HCT116 (cell line): ENCODE measurements at regions not wholly inside any gene's neighbourhood (a gene's known extent, or its start where the extent isn't known, plus 50 kb on each side); places are given as distances from the start of the nearest gene placed in this dataset.

ENCODE experiments used
- ATAC-seq: fragments of 200-7000 bp; cut with Tn5 transposase; 2 replicates; pipeline ENCODE4 v1.9.1; 2020; ENCODE audit warnings: mild to moderate bottlenecking, moderate library complexity
- BruUV-seq: library from RNA; stranded (reverse); fragments of 400-500 nt; replicated peaks from 2 replicates; lab custom pipeline; 2021; lab: Mats Ljungman, UMichigan
- CTCF ChIA-PET: fragments of 300-600 bp; sonication (Branson Sonifier 250); formaldehyde crosslinking; loops from one replicate; lab custom pipeline; 2021; ENCODE audit warnings: antibody characterized with exemption; lab: Charles Lee
- POLR2A ChIA-PET: fragments of 300-600, 350-600 bp; sonication (Branson Sonifier 250); formaldehyde crosslinking; loops from one replicate; lab custom pipeline; 2021; ENCODE audit warnings: antibody characterized with exemption; lab: Charles Lee
- RAD21 ChIA-PET, 2 experiments: fragments of 300-600 bp; sonication (Branson Sonifier 250); formaldehyde crosslinking; loops; one replicate each; lab custom pipeline; 2023; ENCODE audit warnings: low total read pairs in 2 of 2; ENCODE audit not compliant: uncharacterized antibody in 2 of 2, unreplicated experiment in 2 of 2, low non-redundant PET in 1 of 2; lab: Charles Lee
- DNase-seq: peaks from one replicate; pipeline ENCODE4 v3.0.0-alpha.2; 2010; ENCODE audit warnings: low read depth, low spot score
- H2AFZ ChIP-seq: fragments of 200-600 bp; shearing (Covaris generic), sonication (generic); 2 replicates; pipeline ENCODE4 v1.6.1; 2017; ENCODE audit warnings: low read depth, mixed run types, mixed read lengths, antibody characterized with exemption, low read length; ENCODE audit not compliant: poor library complexity, severe bottlenecking
- H3K27ac ChIP-seq: 2 replicates; pipeline ENCODE4 v1.5.1; 2012; ENCODE audit warnings: low read depth, low read length
- H3K27me3 ChIP-seq: fragments of 200-600 bp; sonication (generic); 2 replicates; pipeline ENCODE4 v1.6.1; 2016; ENCODE audit warnings: mixed run types, low read length, mixed read lengths; ENCODE audit not compliant: insufficient read depth
- H3K36me3 ChIP-seq, 2 experiments: fragments of 200-500 bp in 1 of 2; fragments of 200-600 bp in 1 of 2; sonication (Bioruptor generic) in 1 of 2; sonication (generic) in 1 of 2; 2 replicates each; pipeline versions ENCODE4 v1.5.1 to v1.6.1; 2014 to 2016; ENCODE audit warnings: low read length in 2 of 2, inconsistent platforms in 1 of 2, mixed read lengths in 1 of 2, mixed run types in 1 of 2; ENCODE audit not compliant: insufficient read depth in 2 of 2, control insufficient read depth in 1 of 2
- H3K4me1 ChIP-seq, 2 experiments: fragments of 200-600 bp in 1 of 2; sonication (generic) in 1 of 2; 2 replicates each; pipeline versions ENCODE4 v1.5.1 to v1.6.1; 2012 to 2017; ENCODE audit warnings: low read length in 2 of 2, inconsistent platforms in 1 of 2, mild to moderate bottlenecking in 1 of 2, mixed read lengths in 1 of 2, mixed run types in 1 of 2, moderate library complexity in 1 of 2; ENCODE audit not compliant: insufficient read depth in 2 of 2, control insufficient read depth in 1 of 2
- H3K4me2 ChIP-seq: fragments of 200-600 bp; sonication (generic); 2 replicates; pipeline ENCODE4 v1.6.1; 2017; ENCODE audit warnings: mixed run types, low read length, mixed read lengths
- H3K4me3 ChIP-seq, 2 experiments: fragments of 200-600 bp in 1 of 2; sonication (generic) in 1 of 2; replicated peaks in 1 of 2; 2 replicates each; pipeline ENCODE4 v1.5.1; 2011 to 2016; ENCODE audit warnings: low read length in 2 of 2, control low read depth in 1 of 2, low read depth in 1 of 2, mild to moderate bottlenecking in 1 of 2, mixed read lengths in 1 of 2, mixed run types in 1 of 2
- H3K79me2 ChIP-seq: fragments of 200-600 bp; sonication (generic); 2 replicates; pipeline ENCODE4 v1.6.1; 2017; ENCODE audit warnings: mild to moderate bottlenecking, mixed run types, low read length, moderate library complexity, mixed read lengths; ENCODE audit not compliant: insufficient read depth
- H3K9ac ChIP-seq: fragments of 200-600 bp; sonication (generic); 2 replicates; pipeline ENCODE4 v1.6.1; 2016; ENCODE audit warnings: low read length, mixed read lengths
- H3K9me2 ChIP-seq: fragments of 200-600 bp; sonication (generic), shearing (Covaris generic); 2 replicates; pipeline ENCODE4 v1.6.1; 2017; ENCODE audit warnings: mixed run types, mild to moderate bottlenecking, moderate library complexity; ENCODE audit not compliant: insufficient read depth
- H3K9me3 ChIP-seq, 2 experiments: fragments of 200-500 bp in 1 of 2; fragments of 200-600 bp in 1 of 2; sonication (Bioruptor generic) in 1 of 2; sonication (generic) in 1 of 2; 2 replicates each; pipeline ENCODE4 v1.6.1; 2014 to 2017; ENCODE audit warnings: low read length in 2 of 2, mixed read lengths in 2 of 2, inconsistent platforms in 1 of 2, low read depth in 1 of 2, mild to moderate bottlenecking in 1 of 2, mixed run types in 1 of 2, moderate library complexity in 1 of 2; ENCODE audit not compliant: control insufficient read depth in 1 of 2, insufficient read depth in 1 of 2
- H4K20me1 ChIP-seq: fragments of 200-600 bp; sonication (generic), shearing (Covaris generic); 2 replicates; pipeline ENCODE4 v1.6.1; 2017; ENCODE audit warnings: mixed run types, mild to moderate bottlenecking, moderate library complexity; ENCODE audit not compliant: insufficient read depth
- ATF3 ChIP-seq: IDR thresholded peaks from 2 replicates; pipeline ENCODE4 v1.6.1; 2012
- CEBPB ChIP-seq: IDR thresholded peaks from 2 replicates; pipeline ENCODE4 v1.6.1; 2012; ENCODE audit warnings: low read depth
- CTCF ChIP-seq, 3 experiments: fragments of 200-600 bp in 1 of 3; sonication (generic) in 1 of 3; IDR thresholded peaks in 2 of 3; conservative IDR thresholded peaks in 1 of 3; 2 replicates each; pipeline ENCODE4 v1.5.1; 2012 to 2017; ENCODE audit warnings: low read depth in 2 of 3, low read length in 2 of 3, antibody characterized with exemption in 1 of 3, borderline replicate concordance in 1 of 3, control low read depth in 1 of 3, mild to moderate bottlenecking in 1 of 3, mixed read lengths in 1 of 3, mixed run types in 1 of 3, moderate library complexity in 1 of 3; ENCODE audit not compliant: insufficient read depth in 1 of 3
- EGR1 ChIP-seq: IDR thresholded peaks from 2 replicates; pipeline ENCODE4 v1.6.1; 2012; ENCODE audit warnings: low read depth
- ELF1 ChIP-seq: IDR thresholded peaks from 2 replicates; pipeline ENCODE4 v1.6.1; 2012; ENCODE audit warnings: low read depth, borderline replicate concordance
- EZH2 ChIP-seq: fragments of 200-600 bp; sonication (generic); IDR thresholded peaks from 2 replicates; pipeline ENCODE4 v1.6.1; 2017; ENCODE audit warnings: antibody characterized with exemption, mixed run types
- JUND ChIP-seq: IDR thresholded peaks from 2 replicates; pipeline ENCODE4 v1.6.1; 2012
- MAX ChIP-seq: IDR thresholded peaks from 2 replicates; pipeline ENCODE4 v1.6.1; 2012
- POLR2A ChIP-seq: IDR thresholded peaks from 2 replicates; pipeline ENCODE4 v1.7.0; 2011; ENCODE audit warnings: borderline replicate concordance; ENCODE audit not compliant: insufficient read depth, insufficient read length; ENCODE audit errors: extremely low read depth
- POLR2AphosphoS5 ChIP-seq: IDR thresholded peaks from 2 replicates; pipeline ENCODE4 v1.6.1; 2011; ENCODE audit warnings: mild to moderate bottlenecking, low read depth, low read length, moderate library complexity
- RAD21 ChIP-seq: IDR thresholded peaks from 2 replicates; pipeline ENCODE4 v1.6.1; 2012; ENCODE audit warnings: low read depth, mild to moderate bottlenecking
- SP1 ChIP-seq: IDR thresholded peaks from 2 replicates; pipeline ENCODE4 v1.6.1; 2012; ENCODE audit warnings: low read depth
- SRF ChIP-seq: IDR thresholded peaks from 2 replicates; pipeline ENCODE4 v1.6.1; 2012; ENCODE audit warnings: low read depth
- TCF7L2 ChIP-seq: IDR thresholded peaks from 2 replicates; pipeline ENCODE4 v1.7.0; 2011; ENCODE audit warnings: borderline replicate concordance, inconsistent platforms; ENCODE audit not compliant: insufficient read depth, insufficient read length; ENCODE audit errors: extremely low read depth
- YY1 ChIP-seq: IDR thresholded peaks from 2 replicates; pipeline ENCODE4 v1.6.1; 2011; ENCODE audit warnings: low read length, low read depth, moderate library complexity, mild to moderate bottlenecking; ENCODE audit not compliant: insufficient replicate concordance; ENCODE audit errors: extremely low read depth
- ZBTB33 ChIP-seq: IDR thresholded peaks from 2 replicates; pipeline ENCODE4 v1.6.1; 2011; ENCODE audit warnings: mild to moderate bottlenecking, low read length, moderate library complexity; ENCODE audit not compliant: insufficient replicate concordance; ENCODE audit errors: extremely low read depth
- ZFX ChIP-seq: fragments of 450-650 bp; IDR thresholded peaks from 2 replicates; pipeline ENCODE4 v1.6.1; 2017
- ZNF274 ChIP-seq: fragments of 200-500 bp; sonication (Bioruptor generic); IDR thresholded peaks from 2 replicates; pipeline ENCODE4 v1.6.1; 2014; ENCODE audit warnings: mild to moderate bottlenecking, low read depth, low read length, inconsistent platforms
- intact Hi-C: fragments of 100-400 bp; cut with micrococcal nuclease; formaldehyde crosslinking; loops from 2 replicates; pipeline ENCODE4 v1.10.0; 2022

- intact Hi-C loops: no loop called here
- Histone ChIP-seq H3K79me2 (no peaks in the 10 kb centered on the region), H4K20me1 (no peaks in the 10 kb centered on the region), H3K27me3 (peaks cover 97% of the 10 kb centered on the region), H3K9me3 (no peaks in the 10 kb centered on the region), H3K4me1 (peaks cover 0 to 7% of the 10 kb centered on the region in 2 experiments; a peak in 1 of 4 replicates), H3K36me3 (no peaks in the 10 kb centered on the region), H3K9me2 (no peaks in the 10 kb centered on the region), H3K4me2 (no peak overlapping the region), H2AFZ (no peak overlapping the region), H3K9ac (no peak overlapping the region), H3K27ac (no peak overlapping the region), H3K4me3 (no peak overlapping the region)
- RAD21 ChIA-PET: no interaction called here
- ATAC-seq: no peak
- POLR2A ChIA-PET: no interaction called here
- no peak for DNase-seq
- BruUV-seq: no TSS peak
- CTCF ChIA-PET: no interaction called here
- TF ChIP-seq TCF7L2 (no peak), POLR2A (no peak), EZH2 (no peak), ZNF274 (no peak), ZFX (no peak), EGR1 (no peak), CTCF (IDR thresholded peaks at IDR 0.05 in 2 of 3, conservative IDR thresholded peaks at IDR 0.05 in 1 of 3; ENCODE audit: borderline replicate concordance in 1 of 3, insufficient read depth in 1 of 3, low read depth in 2 of 3, low read length in 2 of 3) (no peak), SRF (no peak), MAX (no peak), JUND (no peak), ELF1 (no peak), POLR2AphosphoS5 (no peak), ZBTB33 (no peak), CEBPB (no peak), ATF3 (no peak), YY1 (no peak), SP1 (no peak), RAD21 (no peak)
Observed at GRCh38 chr11:19433367-19433766, 192.6 kb upstream of the E2F8 start.
